Right atrium auricular region (tissue), 2 donors: ENCODE measurements at regions not wholly inside any gene's neighbourhood (a gene's known extent, or its start where the extent isn't known, plus 50 kb on each side); places are given as distances from the start of the nearest gene placed in this dataset.
"Not testable (repeated sequence)": the region's sequence is repeated elsewhere in the genome, so short reads cannot be mapped to it uniquely, and the experiment has no call there.

Experiments used
- DNase-seq: peaks from one replicate; pipeline ENCODE4 v3.0.0-alpha.2; 2019; ENCODE audit warnings: low spot score
- H3K27ac ChIP-seq, 2 donors: fragments of 200-600 bp; sonication (generic); 1 replicate in 1 of 2; 2 replicates in 1 of 2; pipeline ENCODE4 v1.5.1; 2016 to 2019
- H3K27me3 ChIP-seq, 2 donors: fragments of 200-600 bp; sonication (generic); one replicate each; pipeline versions ENCODE4 v1.5.1 to v1.6.0; 2017 to 2019
- H3K36me3 ChIP-seq: fragments of 200-600 bp; sonication (generic); one replicate; pipeline ENCODE4 v1.5.1; 2016
- H3K4me1 ChIP-seq, 2 donors: fragments of 200-600 bp; sonication (generic); one replicate each; pipeline versions ENCODE4 v1.5.1 to v1.6.0; 2017 to 2019
- H3K4me3 ChIP-seq, 2 donors: fragments of 200-600 bp; sonication (generic); 1 replicate in 1 of 2; 2 replicates in 1 of 2; pipeline ENCODE4 v1.5.1; 2017 to 2019; ENCODE audit warnings: mild to moderate bottlenecking in 1 of 2, moderate library complexity in 1 of 2
- H3K9me3 ChIP-seq, 2 donors: fragments of 200-600 bp; sonication (generic); one replicate each; pipeline ENCODE4 v1.5.1; 2019
- CTCF ChIP-seq, 2 donors: fragments of 200-600 bp; sonication (generic); IDR thresholded peaks; one replicate each; pipeline ENCODE4 v1.5.1; 2019; ENCODE audit warnings: antibody characterized with exemption in 2 of 2

- TF ChIP-seq CTCF (IDR thresholded peaks at IDR 0.05) = no peak
- Histone ChIP-seq H3K27me3 (no peaks in the 10 kb centered on the region), H3K4me1 (peaks cover 0 to 25% of the 10 kb centered on the region in 2 donors), H3K27ac (no peak overlapping the region), H3K36me3 (no peaks in the 10 kb centered on the region), H3K9me3 (no peaks in the 10 kb centered on the region), H3K4me3 (no peak overlapping the region)
- DNase-seq = no peak
Measured at GRCh38 chr2:196293751-196294515, 122.6 kb upstream of the STK17B start.

GRCh38 chr2:196294516-196294909 lies 123.1 kb upstream of the STK17B start:
- H3K27ac ChIP-seq = no peak overlapping the region
- no peak overlapping the region for H3K4me3 ChIP-seq
- no peak for DNase-seq
- no peaks in the 10 kb centered on the region for H3K36me3 ChIP-seq
- H3K27me3 ChIP-seq = no peaks in the 10 kb centered on the region
- peaks cover 0 to 25% of the 10 kb centered on the region in 2 donors for H3K4me1 ChIP-seq
- no peak for TF ChIP-seq CTCF (IDR thresholded peaks at IDR 0.05)
- H3K9me3 ChIP-seq = no peaks in the 10 kb centered on the region

GRCh38 chr2:196295005-196295404 lies 123.6 kb upstream of the STK17B start:
- peaks cover 0 to 21% of the 10 kb centered on the region in 2 donors for H3K4me1 ChIP-seq
- H3K36me3 ChIP-seq = no peaks in the 10 kb centered on the region
- TF ChIP-seq CTCF (IDR thresholded peaks at IDR 0.05) = no peak
- no peaks in the 10 kb centered on the region for H3K27me3 ChIP-seq
- no peaks in the 10 kb centered on the region for H3K9me3 ChIP-seq
- H3K27ac ChIP-seq = no peak overlapping the region
- no peak for DNase-seq
- no peak overlapping the region for H3K4me3 ChIP-seq

GRCh38 chr2:196298106-196298723 lies 126.8 kb upstream of the STK17B start:
- H3K36me3 ChIP-seq, H3K27ac ChIP-seq, H3K4me3 ChIP-seq, H3K9me3 ChIP-seq, H3K27me3 ChIP-seq, DNase-seq: not testable (repeated sequence)
- peaks cover 0 to 11% of the 10 kb centered on the region in 2 donors for H3K4me1 ChIP-seq
- peak; percentile 52 to 76 for TF ChIP-seq CTCF (IDR thresholded peaks at IDR 0.05)

- Histone ChIP-seq H3K27me3 (no peaks in the 10 kb centered on the region), H3K27ac (no peak overlapping the region), H3K9me3 (no peaks in the 10 kb centered on the region), H3K36me3 (peaks cover 27% of the 10 kb centered on the region), H3K4me3 (no peak overlapping the region), H3K4me1 (peaks cover 0 to 14% of the 10 kb centered on the region in 2 donors)
- no peak for TF ChIP-seq CTCF (IDR thresholded peaks at IDR 0.05)
- no peak for DNase-seq
Measured at GRCh38 chr2:196307775-196308305, 136.5 kb upstream of the STK17B start.
